ENCODE measurements at regions not wholly inside any gene's neighbourhood (a gene's known extent, or its start where the extent isn't known, plus 50 kb on each side); places are given as distances from the start of the nearest gene placed in this dataset.

- H3K9ac ChIP-seq (replicated peaks in 1 of 4; ENCODE audit: extremely low read depth in 1 of 4, low read depth in 3 of 4, low read length in 3 of 4): no peak overlapping the region
- no peak overlapping the region for H2BK20ac ChIP-seq (ENCODE audit: low read length)
- TF ChIP-seq GABPA (IDR thresholded peaks at IDR 0.05; ENCODE audit: borderline replicate concordance, insufficient read depth, low read length): no peak
- TF ChIP-seq RXRA (IDR thresholded peaks at IDR 0.05; ENCODE audit: insufficient read depth, low read depth, low read length): no peak
- TF ChIP-seq GTF2F1 (IDR thresholded peaks at IDR 0.05; ENCODE audit: borderline replicate concordance, low read depth, low read length): no peak
- TF ChIP-seq CBX8 (IDR thresholded peaks at IDR 0.05; ENCODE audit: borderline replicate concordance, low read depth, low read length): no peak
- no peak for TF ChIP-seq TAF7 (optimal IDR thresholded peaks at IDR 0.05; ENCODE audit: borderline replicate concordance, low read depth, low read length)
- TF ChIP-seq RAD21 (IDR thresholded peaks at IDR 0.05 in 1 of 2, conservative IDR thresholded peaks at IDR 0.05 in 1 of 2; ENCODE audit: low read depth in 2 of 2, low read length in 2 of 2): no peak
- no peak for TF ChIP-seq CBX5 (IDR thresholded peaks at IDR 0.05; ENCODE audit: low read depth, low read length)
- no peak for TF ChIP-seq RNF2 (IDR thresholded peaks at IDR 0.05; ENCODE audit: borderline replicate concordance, low read depth, low read length, missing control alignments, poor library complexity, severe bottlenecking)
- TF ChIP-seq HDAC2 (IDR thresholded peaks at IDR 0.05; ENCODE audit: borderline replicate concordance in 1 of 2, low read depth in 2 of 2, low read length in 2 of 2): no peak
- no peak for TF ChIP-seq SIRT6 (IDR thresholded peaks at IDR 0.05; ENCODE audit: low read length)
- H3K4me1 ChIP-seq (replicated peaks in 1 of 4; ENCODE audit: control insufficient read depth in 3 of 4, insufficient read depth in 4 of 4, low read length in 3 of 4): no peaks in the 10 kb centered on the region
- H3K27ac ChIP-seq (ENCODE audit: low read depth, low read length): no peak overlapping the region
- ChIA-PET CTCF (ENCODE audit: partially characterized antibody) (no interaction called here), POLR2A (ENCODE audit: partially characterized antibody) (no interaction called here)
- no peak overlapping the region for H3K4me3 ChIP-seq (ENCODE audit: extremely low read depth in 1 of 4, insufficient read depth in 2 of 4, low read depth in 3 of 4, low read length in 4 of 4)
- H2BK5ac ChIP-seq (ENCODE audit: low read depth, low read length): no peak overlapping the region
- H2AK5ac ChIP-seq (ENCODE audit: low read depth, low read length): no peak overlapping the region
- DNase-seq (ENCODE audit: low read depth in 1 of 2, low spot score in 2 of 2) (no peak), FAIRE-seq (no peak)
- H3K79me2 ChIP-seq (ENCODE audit: control insufficient read depth in 1 of 2, insufficient read depth in 2 of 2, low read length in 2 of 2): no peaks in the 10 kb centered on the region
- no peak overlapping the region for H3K18ac ChIP-seq (ENCODE audit: extremely low read depth, low read length)
- H2AFZ ChIP-seq (ENCODE audit: low read length): no peak overlapping the region
- H3K56ac ChIP-seq (replicated peaks; ENCODE audit: insufficient read length, low read depth, low read length): no peak overlapping the region
- H2BK12ac ChIP-seq (ENCODE audit: low read depth, low read length): no peak overlapping the region
- no peak overlapping the region for H4K5ac ChIP-seq (ENCODE audit: insufficient read length, low read depth, low read length)
- no peaks in the 10 kb centered on the region for H3K79me1 ChIP-seq (ENCODE audit: low read depth, low read length)
- H4K91ac ChIP-seq (replicated peaks; ENCODE audit: insufficient read length, low read length): no peak overlapping the region
- no peaks in the 10 kb centered on the region for H4K20me1 ChIP-seq (replicated peaks in 1 of 2; ENCODE audit: control insufficient read depth in 1 of 2, insufficient read depth in 2 of 2, low read length in 2 of 2)
- no peak overlapping the region for H3K14ac ChIP-seq (ENCODE audit: insufficient read length)
- no peak overlapping the region for H3K23ac ChIP-seq (ENCODE audit: insufficient read length)
- H4K8ac ChIP-seq (ENCODE audit: extremely low read depth, insufficient read depth, low read length): no peak overlapping the region
- WGBS, 2 experiments (ENCODE audit: extremely low coverage in 1 of 2, insufficient coverage in 1 of 2, insufficient read length in 1 of 2, insufficient replicate concordance in 2 of 2, low coverage in 1 of 2, low lambda C conversion rate in 2 of 2, missing lambda C conversion rate in 1 of 2): 88% methylated on average over 9 of the region's 9 CpGs; no CpG with 5 or more reads in 1 of the 2 experiments
- no peak overlapping the region for H3K4ac ChIP-seq (replicated peaks; ENCODE audit: insufficient read length, low read depth, low read length)
- no peak overlapping the region for H2BK120ac ChIP-seq (replicated peaks; ENCODE audit: low read depth, low read length)
- no peaks in the 10 kb centered on the region for H3K27me3 ChIP-seq (replicated peaks in 1 of 4; ENCODE audit: control insufficient read depth in 3 of 4, extremely low read depth in 1 of 4, insufficient read depth in 3 of 4, low read length in 3 of 4)
- H3K9me3 ChIP-seq (ENCODE audit: insufficient read depth in 2 of 2, low read depth in 1 of 2, low read length in 1 of 2): no peaks in the 10 kb centered on the region
- H3K4me2 ChIP-seq (ENCODE audit: insufficient read depth in 1 of 2, low read depth in 2 of 2, low read length in 2 of 2): no peak overlapping the region
- H3K23me2 ChIP-seq (ENCODE audit: low read depth, low read length): no peaks in the 10 kb centered on the region; the same call in 1 of the 2 replicates
- H3K36me3 ChIP-seq (ENCODE audit: control insufficient read depth in 2 of 4, insufficient read depth in 4 of 4, low read length in 3 of 4): no peaks in the 10 kb centered on the region
- H2BK15ac ChIP-seq (ENCODE audit: low read length): no peak overlapping the region
Observed at GRCh38 chr16:72532906-72533410, 361.0 kb upstream of the PMFBP1 start.
